Mesothelial cell of epicardium (in vitro differentiated cells): ENCODE measurements at regions not wholly inside any gene's neighbourhood (a gene's known extent, or its start where the extent isn't known, plus 50 kb on each side); places are given as distances from the start of the nearest gene placed in this dataset.

Experiments
- DNase-seq, 2 experiments: peaks; one replicate each; pipeline ENCODE4 v3.0.0; 2021; ENCODE audit warnings: low spot score in 2 of 2; ENCODE audit not compliant: unreplicated experiment in 2 of 2
- H3K27ac Mint-ChIP-seq: 2 replicates; pipeline ENCODE4 v1.8.0; 2021; ENCODE audit warnings: mixed read lengths
- H3K27me3 Mint-ChIP-seq: 2 replicates; pipeline ENCODE4 v1.8.0; 2021; ENCODE audit warnings: low read depth, mixed read lengths
- H3K36me3 Mint-ChIP-seq: 2 replicates; pipeline ENCODE4 v1.8.0; 2021; ENCODE audit warnings: mixed read lengths
- H3K4me1 Mint-ChIP-seq: 2 replicates; pipeline ENCODE4 v1.8.0; 2021; ENCODE audit warnings: mixed read lengths
- H3K4me3 Mint-ChIP-seq: 2 replicates; pipeline ENCODE4 v1.8.0; 2021; ENCODE audit warnings: mild to moderate bottlenecking, moderate library complexity, mixed read lengths
- H3K9me3 Mint-ChIP-seq: 2 replicates; pipeline ENCODE4 v1.8.0; 2021; ENCODE audit warnings: mixed read lengths
- TF ChIP-seq, protein P1 (sequence below): fragments of 200-600 bp; sonication (generic); IDR thresholded peaks from one replicate; pipeline ENCODE4 v1.5.0; 2021; ENCODE audit warnings: antibody characterized with exemption; ENCODE audit not compliant: unreplicated experiment

DNA sequence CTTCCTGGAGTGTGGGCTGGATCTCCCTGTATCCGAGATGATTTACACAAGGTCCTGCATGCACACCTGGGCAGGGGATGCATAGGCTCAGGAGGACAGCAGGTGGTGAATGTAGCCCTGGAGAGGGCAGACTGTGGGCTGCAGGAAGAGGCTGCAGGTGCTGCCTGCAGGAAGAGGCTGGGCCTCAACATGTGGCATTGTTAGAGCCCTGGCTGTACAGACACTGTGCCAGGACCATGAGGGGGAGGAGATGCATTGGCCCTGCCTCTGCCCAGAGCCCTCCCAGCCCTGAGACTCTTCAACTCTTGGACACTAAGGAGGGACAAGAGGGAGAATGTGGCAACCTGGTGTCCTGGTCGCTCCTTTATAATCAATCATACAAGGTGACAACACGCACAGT lies 392.8 kb downstream of the TNS1 start:
- Mint-ChIP-seq H3K4me1 (peaks cover 30% of the 10 kb centered on the region), H3K27ac (no peak overlapping the region), H3K36me3 (no peaks in the 10 kb centered on the region), H3K27me3 (no peaks in the 10 kb centered on the region), H3K4me3 (no peak overlapping the region), H3K9me3 (no peaks in the 10 kb centered on the region)
- TF ChIP-seq, protein P1, sequence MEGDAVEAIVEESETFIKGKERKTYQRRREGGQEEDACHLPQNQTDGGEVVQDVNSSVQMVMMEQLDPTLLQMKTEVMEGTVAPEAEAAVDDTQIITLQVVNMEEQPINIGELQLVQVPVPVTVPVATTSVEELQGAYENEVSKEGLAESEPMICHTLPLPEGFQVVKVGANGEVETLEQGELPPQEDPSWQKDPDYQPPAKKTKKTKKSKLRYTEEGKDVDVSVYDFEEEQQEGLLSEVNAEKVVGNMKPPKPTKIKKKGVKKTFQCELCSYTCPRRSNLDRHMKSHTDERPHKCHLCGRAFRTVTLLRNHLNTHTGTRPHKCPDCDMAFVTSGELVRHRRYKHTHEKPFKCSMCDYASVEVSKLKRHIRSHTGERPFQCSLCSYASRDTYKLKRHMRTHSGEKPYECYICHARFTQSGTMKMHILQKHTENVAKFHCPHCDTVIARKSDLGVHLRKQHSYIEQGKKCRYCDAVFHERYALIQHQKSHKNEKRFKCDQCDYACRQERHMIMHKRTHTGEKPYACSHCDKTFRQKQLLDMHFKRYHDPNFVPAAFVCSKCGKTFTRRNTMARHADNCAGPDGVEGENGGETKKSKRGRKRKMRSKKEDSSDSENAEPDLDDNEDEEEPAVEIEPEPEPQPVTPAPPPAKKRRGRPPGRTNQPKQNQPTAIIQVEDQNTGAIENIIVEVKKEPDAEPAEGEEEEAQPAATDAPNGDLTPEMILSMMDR: no peak
- DNase-seq: no peak

DNA sequence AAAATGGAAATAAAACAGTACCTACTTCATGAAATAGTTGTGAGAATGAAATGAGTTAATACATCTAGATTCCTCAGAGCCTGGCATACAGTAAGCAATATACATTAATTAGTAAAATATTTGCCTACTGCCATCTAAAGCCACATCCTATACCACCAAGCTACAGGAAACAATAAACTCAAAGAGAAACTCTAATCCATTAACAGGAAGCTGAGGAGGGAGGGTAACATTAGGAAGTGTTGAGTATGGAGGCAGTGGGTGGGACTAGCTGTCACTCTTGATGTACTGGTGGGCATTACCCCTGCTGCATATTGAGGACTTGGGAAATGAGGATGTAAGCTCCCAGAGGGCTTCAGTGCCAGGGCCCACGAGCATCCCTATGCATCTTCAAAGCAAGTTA lies 396.5 kb downstream of the TNS1 start:
- no peak overlapping the region for H3K27ac Mint-ChIP-seq

DNA sequence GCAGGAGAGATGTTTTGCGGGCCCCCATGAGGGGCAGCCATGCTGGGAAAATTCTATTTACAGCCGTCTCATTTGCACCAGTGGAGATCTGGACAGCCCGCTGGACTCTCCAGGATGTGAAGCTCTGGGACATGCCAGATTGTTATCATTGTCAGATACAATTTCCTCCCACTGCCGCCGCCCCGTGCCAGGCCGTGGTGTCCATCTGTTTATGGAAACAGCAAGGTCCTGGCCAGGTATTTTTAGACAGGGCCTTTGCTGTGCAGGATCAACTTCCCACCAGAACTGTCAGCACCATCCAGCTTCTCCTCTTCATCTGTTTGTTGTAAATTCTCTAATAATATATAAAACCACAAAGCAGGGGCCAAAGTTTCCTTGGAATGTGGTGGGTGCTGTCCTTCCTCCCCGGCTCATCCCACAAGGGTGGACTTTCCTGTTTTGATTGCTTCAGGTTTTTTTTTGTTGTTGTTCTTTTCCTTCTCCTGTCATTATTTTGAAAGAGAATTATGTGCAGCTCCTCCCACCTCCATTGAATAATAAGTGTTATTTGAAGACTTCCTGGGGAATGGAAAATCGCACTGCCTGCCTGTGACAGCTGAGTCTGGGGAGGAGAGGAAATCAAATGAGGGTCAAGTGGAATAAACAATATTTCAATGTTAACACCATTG lies 398.1 kb downstream of the TNS1 start:
- H3K4me1 Mint-ChIP-seq: peaks cover 24% of the 10 kb centered on the region
- TF ChIP-seq, protein P1: no peak
- no peak overlapping the region for H3K4me3 Mint-ChIP-seq
- DNase-seq: no peak
- peak overlapping the region; percentile 74 for H3K27ac Mint-ChIP-seq
- no peaks in the 10 kb centered on the region for H3K36me3 Mint-ChIP-seq
- H3K27me3 Mint-ChIP-seq: no peaks in the 10 kb centered on the region
- H3K9me3 Mint-ChIP-seq: no peaks in the 10 kb centered on the region

More for the DNA sequence above, 396.5 kb downstream of the TNS1 start:
- TF ChIP-seq, protein P1: no peak
- Mint-ChIP-seq H3K4me1 (peaks cover 37% of the 10 kb centered on the region), H3K9me3 (no peaks in the 10 kb centered on the region), H3K4me3 (no peak overlapping the region), H3K27me3 (no peaks in the 10 kb centered on the region), H3K36me3 (no peaks in the 10 kb centered on the region)
- DNase-seq: no peak

DNA sequence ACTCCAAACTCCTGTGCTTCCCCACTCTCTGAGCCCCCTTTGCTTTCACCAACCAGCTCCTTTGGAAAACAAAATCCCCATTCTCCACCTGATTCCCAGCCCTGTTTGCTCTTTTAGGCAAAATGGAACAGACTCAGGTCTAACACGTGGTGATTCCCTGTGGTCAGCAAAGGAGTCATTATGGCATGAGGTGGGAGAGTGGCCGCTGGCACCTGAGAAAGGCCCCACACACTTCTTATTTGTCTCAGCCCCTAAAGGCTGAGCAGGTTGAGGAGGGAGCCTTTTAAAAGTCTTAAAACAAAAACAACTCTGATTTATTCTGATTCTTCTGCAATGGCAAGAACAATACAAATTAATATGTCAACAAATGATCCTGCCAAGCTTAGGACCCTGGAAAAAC lies 401.2 kb downstream of the TNS1 start:
- H3K4me1 Mint-ChIP-seq: peaks cover 14% of the 10 kb centered on the region
- no peaks in the 10 kb centered on the region for H3K27me3 Mint-ChIP-seq
- no peaks in the 10 kb centered on the region for H3K36me3 Mint-ChIP-seq
- no peaks in the 10 kb centered on the region for H3K9me3 Mint-ChIP-seq
- H3K27ac Mint-ChIP-seq: no peak overlapping the region
- no peak for DNase-seq
- TF ChIP-seq, protein P1: no peak
- H3K4me3 Mint-ChIP-seq: no peak overlapping the region

DNA sequence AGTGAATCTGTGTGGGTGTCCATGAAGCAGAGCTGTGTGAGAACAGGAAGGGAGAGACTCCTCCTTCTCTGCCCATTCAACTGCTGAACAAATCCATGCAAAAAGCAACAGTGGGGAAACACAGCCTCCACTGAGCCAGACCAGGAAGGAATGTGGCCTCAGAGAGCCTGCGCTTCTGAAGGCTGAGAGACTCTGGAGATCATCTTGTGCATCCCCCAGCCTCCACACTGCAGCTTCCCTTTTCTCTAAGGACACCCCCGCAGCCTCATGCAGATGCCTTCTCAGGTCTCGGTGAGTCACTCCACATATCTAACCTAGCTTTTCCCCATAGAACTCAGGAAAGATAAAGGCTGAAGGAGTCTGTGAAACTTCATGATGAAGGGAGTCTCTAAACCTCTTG lies 402.9 kb downstream of the TNS1 start:
- no peak overlapping the region for H3K27ac Mint-ChIP-seq
- DNase-seq: no peak
- H3K4me3 Mint-ChIP-seq: no peak overlapping the region
- TF ChIP-seq, protein P1: no peak
- H3K27me3 Mint-ChIP-seq: no peaks in the 10 kb centered on the region
- H3K9me3 Mint-ChIP-seq: no peaks in the 10 kb centered on the region
- H3K4me1 Mint-ChIP-seq: peaks cover 19% of the 10 kb centered on the region
- no peaks in the 10 kb centered on the region for H3K36me3 Mint-ChIP-seq

DNA sequence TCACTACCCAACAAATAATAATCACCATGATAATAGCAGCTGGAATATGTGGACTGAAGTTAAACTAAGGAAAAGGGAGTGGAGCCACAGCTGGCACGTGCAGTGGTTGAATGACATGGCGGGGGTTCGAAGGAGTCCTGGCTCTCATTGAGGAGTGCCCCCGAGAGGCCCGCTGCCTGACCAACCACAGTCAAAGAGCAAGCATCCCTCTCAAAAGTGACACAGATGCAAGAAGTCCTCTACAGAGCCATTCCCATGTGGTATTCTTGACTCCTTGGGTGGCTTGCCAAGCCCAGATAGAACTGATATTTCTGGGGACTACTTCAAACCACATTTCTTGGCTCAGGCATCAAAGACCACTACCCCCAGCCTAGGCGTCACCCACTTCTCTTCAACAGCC lies 405.1 kb downstream of the TNS1 start:
- Mint-ChIP-seq H3K4me1 (peaks cover 17% of the 10 kb centered on the region), H3K27me3 (no peaks in the 10 kb centered on the region), H3K36me3 (no peaks in the 10 kb centered on the region), H3K4me3 (no peak overlapping the region), H3K9me3 (no peaks in the 10 kb centered on the region), H3K27ac (no peak overlapping the region)
- TF ChIP-seq, protein P1: no peak
- no peak for DNase-seq
